CD4-positive, alpha-beta T cell (primary cell): ENCODE measurements at regions not wholly inside any gene's neighbourhood (a gene's known extent, or its start where the extent isn't known, plus 50 kb on each side); places are given as distances from the start of the nearest gene placed in this dataset.
"Not testable (repeated sequence)": the region's sequence is repeated elsewhere in the genome, so short reads cannot be mapped to it uniquely, and the experiment has no call there.

Experiments used
- ATAC-seq: fragments of 200-7000 bp; cut with Tn5 transposase; one replicate; pipeline ENCODE4 v1.10.0; 2022; ENCODE audit warnings: mild to moderate bottlenecking; ENCODE audit not compliant: poor library complexity
- CTCF ChIA-PET: fragments of 350-600 bp; sonication (Branson Sonifier 250); formaldehyde crosslinking; loops from one replicate; lab custom pipeline; 2021; ENCODE audit warnings: antibody characterized with exemption, inconsistent platforms; lab: Charles Lee
- POLR2A ChIA-PET: fragments of 350-600 bp; sonication (Branson Sonifier 250); formaldehyde crosslinking; loops from one replicate; lab custom pipeline; 2021; ENCODE audit warnings: antibody characterized with exemption, inconsistent platforms; lab: Charles Lee
- DNase-seq, 14 experiments: peaks; one replicate each; pipeline ENCODE4 v3.0.0-alpha.2; 2013 to 2020; ENCODE audit warnings: mixed read lengths in 2 of 14
- H3K27ac ChIP-seq, 2 donors: one replicate each; pipeline versions ENCODE4 v1.5.1 to v1.7.0; 2013; ENCODE audit warnings: low read length in 2 of 2, low read depth in 1 of 2, mild to moderate bottlenecking in 1 of 2
- H3K27me3 ChIP-seq, 2 experiments: 1 replicate in 1 of 2; 2 replicates in 1 of 2; pipeline versions ENCODE4 v1.6.1 to v1.7.0; 2013; ENCODE audit warnings: low read length in 2 of 2, control low read depth in 1 of 2, mild to moderate bottlenecking in 1 of 2, moderate library complexity in 1 of 2; ENCODE audit not compliant: insufficient read depth in 2 of 2, control insufficient read depth in 1 of 2
- H3K36me3 ChIP-seq: one replicate; pipeline ENCODE4 v1.6.1; 2013; ENCODE audit warnings: low read length, control low read depth; ENCODE audit not compliant: insufficient read depth
- H3K4me1 ChIP-seq: one replicate; pipeline ENCODE4 v1.6.1; 2013; ENCODE audit warnings: low read length, control low read depth; ENCODE audit not compliant: insufficient read depth
- H3K4me3 ChIP-seq: one replicate; pipeline ENCODE4 v1.5.1; 2013; ENCODE audit warnings: mild to moderate bottlenecking, low read length, moderate library complexity
- H3K9me3 ChIP-seq, 2 experiments: 1 replicate in 1 of 2; 2 replicates in 1 of 2; pipeline versions ENCODE4 v1.6.1 to v1.7.0; 2013; ENCODE audit warnings: low read length in 2 of 2, mild to moderate bottlenecking in 2 of 2, control low read depth in 1 of 2, moderate library complexity in 1 of 2; ENCODE audit not compliant: control insufficient read depth in 1 of 2, insufficient read depth in 1 of 2
- H3K27ac Mint-ChIP-seq: one replicate; pipeline ENCODE4 v1.8.0; 2020; ENCODE audit warnings: mixed read lengths
- H3K27me3 Mint-ChIP-seq: one replicate; pipeline ENCODE4 v1.8.0; 2021; ENCODE audit warnings: mixed read lengths
- H3K36me3 Mint-ChIP-seq: one replicate; pipeline ENCODE4 v1.8.0; 2021; ENCODE audit warnings: low read depth, mixed read lengths
- H3K4me1 Mint-ChIP-seq: one replicate; pipeline ENCODE4 v1.8.0; 2021; ENCODE audit warnings: low read depth, mixed read lengths
- H3K4me3 Mint-ChIP-seq: one replicate; pipeline ENCODE4 v1.8.0; 2020; ENCODE audit warnings: mild to moderate bottlenecking, mixed read lengths
- H3K9me3 Mint-ChIP-seq: one replicate; pipeline ENCODE4 v1.8.0; 2020; ENCODE audit warnings: mixed read lengths
- intact Hi-C, 2 experiments: fragments of 100-400 bp; cut with DNase I in 1 of 2; cut with micrococcal nuclease in 1 of 2; formaldehyde crosslinking; loops; one replicate each; pipeline versions ENCODE4 v1.15.1 to v1.9.0; 2023 to 2025; cut with DNase I, micrococcal nuclease
- TF ChIP-seq, protein P1 (sequence below): fragments of 200-600 bp; IDR thresholded peaks from one replicate; pipeline ENCODE4 v1.8.0; 2022; ENCODE audit warnings: antibody characterized with exemption, mild to moderate bottlenecking

DNA sequence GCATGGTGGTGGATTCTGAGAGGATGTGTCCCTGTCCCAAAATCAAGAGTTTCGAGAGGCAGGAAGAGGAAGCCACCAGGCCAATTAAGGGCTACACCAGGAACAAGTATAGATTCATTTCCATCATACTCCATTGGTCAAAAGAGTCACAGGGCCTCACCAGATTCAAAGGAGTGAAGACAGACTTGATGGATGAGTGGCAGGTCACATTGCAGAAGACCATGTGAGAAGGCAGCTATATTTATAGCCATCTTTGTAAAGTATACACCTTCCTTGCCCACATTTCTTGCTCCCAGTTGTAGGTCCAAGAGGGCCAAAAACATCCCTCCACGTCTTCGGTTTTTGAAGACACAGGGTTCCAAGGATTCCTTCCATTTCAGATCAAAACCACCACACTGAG, 406.0 kb downstream of the BCOR start:
- no peaks in the 10 kb centered on the region for H3K9me3 Mint-ChIP-seq
- ATAC-seq (no peak), DNase-seq (no peak)
- no peak overlapping the region for H3K27ac Mint-ChIP-seq
- Histone ChIP-seq H3K27ac (no peak overlapping the region), H3K4me1 (peaks cover 7% of the 10 kb centered on the region), H3K4me3 (no peak overlapping the region), H3K36me3 (no peaks in the 10 kb centered on the region), H3K27me3 (peaks cover 12 to 14% of the 10 kb centered on the region in 2 experiments), H3K9me3 (peaks cover 0 to 3% of the 10 kb centered on the region in 2 experiments)
- TF ChIP-seq, protein P1, sequence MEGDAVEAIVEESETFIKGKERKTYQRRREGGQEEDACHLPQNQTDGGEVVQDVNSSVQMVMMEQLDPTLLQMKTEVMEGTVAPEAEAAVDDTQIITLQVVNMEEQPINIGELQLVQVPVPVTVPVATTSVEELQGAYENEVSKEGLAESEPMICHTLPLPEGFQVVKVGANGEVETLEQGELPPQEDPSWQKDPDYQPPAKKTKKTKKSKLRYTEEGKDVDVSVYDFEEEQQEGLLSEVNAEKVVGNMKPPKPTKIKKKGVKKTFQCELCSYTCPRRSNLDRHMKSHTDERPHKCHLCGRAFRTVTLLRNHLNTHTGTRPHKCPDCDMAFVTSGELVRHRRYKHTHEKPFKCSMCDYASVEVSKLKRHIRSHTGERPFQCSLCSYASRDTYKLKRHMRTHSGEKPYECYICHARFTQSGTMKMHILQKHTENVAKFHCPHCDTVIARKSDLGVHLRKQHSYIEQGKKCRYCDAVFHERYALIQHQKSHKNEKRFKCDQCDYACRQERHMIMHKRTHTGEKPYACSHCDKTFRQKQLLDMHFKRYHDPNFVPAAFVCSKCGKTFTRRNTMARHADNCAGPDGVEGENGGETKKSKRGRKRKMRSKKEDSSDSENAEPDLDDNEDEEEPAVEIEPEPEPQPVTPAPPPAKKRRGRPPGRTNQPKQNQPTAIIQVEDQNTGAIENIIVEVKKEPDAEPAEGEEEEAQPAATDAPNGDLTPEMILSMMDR, result no peak
- ChIA-PET POLR2A (no interaction called here), CTCF (no interaction called here)
- H3K36me3 Mint-ChIP-seq, result no peaks in the 10 kb centered on the region
- H3K4me1 Mint-ChIP-seq, result no peaks in the 10 kb centered on the region
- H3K27me3 Mint-ChIP-seq, result no peaks in the 10 kb centered on the region
- intact Hi-C loops, result no loop called here
- H3K4me3 Mint-ChIP-seq, result no peak overlapping the region

- no peaks in the 10 kb centered on the region for H3K9me3 Mint-ChIP-seq
- Histone ChIP-seq H3K27ac (no peak overlapping the region), H3K9me3 (peaks cover 0 to 3% of the 10 kb centered on the region in 2 experiments), H3K4me1 (peaks cover 7% of the 10 kb centered on the region), H3K27me3 (peaks cover 9% of the 10 kb centered on the region in 2 experiments), H3K36me3 (no peaks in the 10 kb centered on the region), H3K4me3 (no peak overlapping the region)
- H3K27me3 Mint-ChIP-seq, result no peaks in the 10 kb centered on the region
- TF ChIP-seq, protein P1, result no peak
- ChIA-PET CTCF (no interaction called here), POLR2A (no interaction called here)
- DNase-seq (no peak), ATAC-seq (no peak)
- H3K4me1 Mint-ChIP-seq, result no peaks in the 10 kb centered on the region
- H3K27ac Mint-ChIP-seq, result no peak overlapping the region
- intact Hi-C loops, result no loop called here
- no peak overlapping the region for H3K4me3 Mint-ChIP-seq
- H3K36me3 Mint-ChIP-seq, result no peaks in the 10 kb centered on the region
These were observed 405.0 kb downstream of the BCOR start for GRCh38 chrX:39692796-39693195.

GRCh38 chrX:39693298-39693697, 404.5 kb downstream of the BCOR start:
- Histone ChIP-seq H3K27ac (no peak overlapping the region), H3K27me3 (peaks cover 8% of the 10 kb centered on the region in 2 experiments), H3K9me3 (peaks cover 0 to 3% of the 10 kb centered on the region in 2 experiments), H3K4me1 (peaks cover 6% of the 10 kb centered on the region), H3K4me3 (no peak overlapping the region), H3K36me3 (no peaks in the 10 kb centered on the region)
- Mint-ChIP-seq H3K27me3 (no peaks in the 10 kb centered on the region), H3K27ac (no peak overlapping the region), H3K9me3 (no peaks in the 10 kb centered on the region), H3K36me3 (no peaks in the 10 kb centered on the region), H3K4me3 (no peak overlapping the region), H3K4me1 (no peaks in the 10 kb centered on the region)
- ATAC-seq, result no peak
- intact Hi-C loops, result no loop called here
- ChIA-PET POLR2A (no interaction called here), CTCF (no interaction called here)
- DNase-seq, result no peak
- TF ChIP-seq, protein P1, result no peak

DNA sequence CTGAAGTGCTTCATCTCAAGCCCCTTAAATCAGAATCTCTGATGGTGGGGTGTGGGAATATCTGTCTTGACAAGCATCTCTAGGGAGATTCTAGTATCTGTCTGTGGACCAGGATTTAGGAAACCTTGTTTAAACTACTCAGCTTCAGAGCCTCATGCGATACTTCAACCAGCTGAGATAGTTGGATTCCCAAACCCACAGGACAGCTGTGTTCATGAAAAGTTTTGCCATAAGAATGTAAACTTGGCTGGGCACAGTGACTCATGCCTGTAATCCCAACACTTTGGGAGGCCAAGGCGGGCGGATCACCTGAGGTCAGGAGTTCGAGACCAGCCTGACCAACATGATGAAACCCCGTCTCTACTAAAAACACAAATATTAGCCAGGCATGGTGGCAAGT, 395.1 kb downstream of the BCOR start:
- H3K4me3 ChIP-seq, H3K9me3 ChIP-seq, H3K27ac Mint-ChIP-seq, H3K4me3 Mint-ChIP-seq, H3K9me3 Mint-ChIP-seq, H3K27me3 ChIP-seq, DNase-seq, H3K36me3 ChIP-seq, H3K36me3 Mint-ChIP-seq, ATAC-seq, H3K4me1 Mint-ChIP-seq, POLR2A ChIA-PET, H3K27me3 Mint-ChIP-seq, CTCF ChIA-PET, intact Hi-C loops, H3K4me1 ChIP-seq, H3K27ac ChIP-seq: not testable (repeated sequence)
